Fibroblast of lung (primary cell): ENCODE measurements at regions not wholly inside any gene's neighbourhood (a gene's known extent, or its start where the extent isn't known, plus 50 kb on each side); places are given as distances from the start of the nearest gene placed in this dataset.

ENCODE experiments used
- EZH2 ChIP-seq: IDR thresholded peaks from 2 replicates; pipeline ENCODE4 v1.5.1; 2012; ENCODE audit warnings: low read length, control low read depth, mild to moderate bottlenecking; ENCODE audit errors: missing control alignments
- TF ChIP-seq, protein P1 (sequence below), 2 donors: IDR thresholded peaks in 1 of 2; conservative IDR thresholded peaks in 1 of 2; 1 replicate in 1 of 2; 2 replicates in 1 of 2; pipeline ENCODE4 v1.5.1; 2011 to 2012; ENCODE audit warnings: low read length in 2 of 2, control low read depth in 1 of 2, inconsistent platforms in 1 of 2, low read depth in 1 of 2, mild to moderate bottlenecking in 1 of 2

DNA sequence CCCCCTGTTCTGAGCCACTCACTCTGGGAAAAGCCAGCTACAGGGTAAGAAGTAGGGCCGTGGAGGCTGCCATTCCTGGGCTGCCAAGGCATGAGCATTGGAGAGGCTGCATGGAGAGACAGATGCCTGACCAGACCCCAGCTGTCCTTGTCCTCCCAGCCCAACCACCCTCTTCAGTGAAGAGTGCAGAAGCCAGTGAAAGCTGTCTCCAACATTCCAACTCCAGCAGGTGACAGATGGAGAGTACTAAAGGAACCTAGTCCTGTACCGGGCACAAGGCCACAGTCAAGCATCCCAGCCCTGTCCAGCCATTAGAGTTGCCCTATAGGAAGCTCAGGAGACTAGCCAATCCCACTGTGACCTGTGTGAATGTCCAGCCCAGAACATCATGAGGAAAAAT, 165.1 kb downstream of the DIRAS2 start:
- TF ChIP-seq, protein P1, sequence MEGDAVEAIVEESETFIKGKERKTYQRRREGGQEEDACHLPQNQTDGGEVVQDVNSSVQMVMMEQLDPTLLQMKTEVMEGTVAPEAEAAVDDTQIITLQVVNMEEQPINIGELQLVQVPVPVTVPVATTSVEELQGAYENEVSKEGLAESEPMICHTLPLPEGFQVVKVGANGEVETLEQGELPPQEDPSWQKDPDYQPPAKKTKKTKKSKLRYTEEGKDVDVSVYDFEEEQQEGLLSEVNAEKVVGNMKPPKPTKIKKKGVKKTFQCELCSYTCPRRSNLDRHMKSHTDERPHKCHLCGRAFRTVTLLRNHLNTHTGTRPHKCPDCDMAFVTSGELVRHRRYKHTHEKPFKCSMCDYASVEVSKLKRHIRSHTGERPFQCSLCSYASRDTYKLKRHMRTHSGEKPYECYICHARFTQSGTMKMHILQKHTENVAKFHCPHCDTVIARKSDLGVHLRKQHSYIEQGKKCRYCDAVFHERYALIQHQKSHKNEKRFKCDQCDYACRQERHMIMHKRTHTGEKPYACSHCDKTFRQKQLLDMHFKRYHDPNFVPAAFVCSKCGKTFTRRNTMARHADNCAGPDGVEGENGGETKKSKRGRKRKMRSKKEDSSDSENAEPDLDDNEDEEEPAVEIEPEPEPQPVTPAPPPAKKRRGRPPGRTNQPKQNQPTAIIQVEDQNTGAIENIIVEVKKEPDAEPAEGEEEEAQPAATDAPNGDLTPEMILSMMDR (conservative IDR thresholded peaks at IDR 0.05 in 1 of 2, IDR thresholded peaks at IDR 0.05 in 1 of 2; ENCODE audit: low read depth in 1 of 2, low read length in 2 of 2), result no peak
- no peak for TF ChIP-seq EZH2
